Nephron (organoid): ENCODE measurements at regions not wholly inside any gene's neighbourhood (a gene's known extent, or its start where the extent isn't known, plus 50 kb on each side); places are given as distances from the start of the nearest gene placed in this dataset.

Experiments used
- H3K27ac Mint-ChIP-seq, 3 experiments: 2 replicates each; pipeline ENCODE4 v1.8.0; 2020; ENCODE audit warnings: mixed read lengths in 3 of 3, mild to moderate bottlenecking in 2 of 3, moderate library complexity in 1 of 3
- H3K27me3 Mint-ChIP-seq: 2 replicates; pipeline ENCODE4 v1.8.0; 2021; ENCODE audit warnings: low read depth, mild to moderate bottlenecking, moderate library complexity, mixed read lengths
- H3K36me3 Mint-ChIP-seq: 2 replicates; pipeline ENCODE4 v1.8.0; 2020; ENCODE audit warnings: low read depth, mixed read lengths
- H3K4me1 Mint-ChIP-seq: 2 replicates; pipeline ENCODE4 v1.8.0; 2020; ENCODE audit warnings: mixed read lengths
- H3K4me3 Mint-ChIP-seq, 3 experiments: 2 replicates each; pipeline ENCODE4 v1.8.0; 2020; ENCODE audit warnings: mild to moderate bottlenecking in 3 of 3, mixed read lengths in 3 of 3, moderate library complexity in 2 of 3
- H3K9me3 Mint-ChIP-seq: 2 replicates; pipeline ENCODE4 v1.8.0; 2020; ENCODE audit warnings: mixed read lengths
- CTCF ChIP-seq, 3 experiments: fragments of 200-600 bp; sonication (generic); IDR thresholded peaks; one replicate each; pipeline ENCODE4 v1.5.0; 2021; ENCODE audit warnings: antibody characterized with exemption in 3 of 3; ENCODE audit not compliant: unreplicated experiment in 3 of 3

- no peaks in the 10 kb centered on the region for H3K4me1 Mint-ChIP-seq
- H3K36me3 Mint-ChIP-seq, result no peaks in the 10 kb centered on the region
- no peak overlapping the region for H3K27ac Mint-ChIP-seq
- H3K27me3 Mint-ChIP-seq, result peaks cover 14% of the 10 kb centered on the region
- no peak overlapping the region for H3K4me3 Mint-ChIP-seq
- no peak for TF ChIP-seq CTCF (IDR thresholded peaks at IDR 0.05; ENCODE audit: unreplicated experiment in 3 of 3)
- no peaks in the 10 kb centered on the region for H3K9me3 Mint-ChIP-seq
Measured at GRCh38 chr20:43824309-43825050, 90.2 kb upstream of the TOX2 start.

- H3K27ac Mint-ChIP-seq, result no peak overlapping the region
- no peaks in the 10 kb centered on the region for H3K4me1 Mint-ChIP-seq
- H3K36me3 Mint-ChIP-seq, result no peaks in the 10 kb centered on the region
- H3K9me3 Mint-ChIP-seq, result no peaks in the 10 kb centered on the region
- TF ChIP-seq CTCF (IDR thresholded peaks at IDR 0.05; ENCODE audit: unreplicated experiment in 3 of 3), result no peak
- H3K4me3 Mint-ChIP-seq, result no peak overlapping the region
- H3K27me3 Mint-ChIP-seq, result peaks cover 12% of the 10 kb centered on the region
Measured at GRCh38 chr20:43821795-43822194, 92.9 kb upstream of the TOX2 start.

GRCh38 chr20:43820731-43821330 lies 93.8 kb upstream of the TOX2 start:
- H3K9me3 Mint-ChIP-seq, result no peaks in the 10 kb centered on the region
- peaks cover 4% of the 10 kb centered on the region for H3K27me3 Mint-ChIP-seq
- no peaks in the 10 kb centered on the region for H3K36me3 Mint-ChIP-seq
- no peak overlapping the region for H3K27ac Mint-ChIP-seq
- no peak overlapping the region for H3K4me3 Mint-ChIP-seq
- no peaks in the 10 kb centered on the region for H3K4me1 Mint-ChIP-seq
- TF ChIP-seq CTCF (IDR thresholded peaks at IDR 0.05; ENCODE audit: unreplicated experiment in 3 of 3), result no peak

- Mint-ChIP-seq H3K27me3 (peaks cover 5% of the 10 kb centered on the region), H3K36me3 (no peaks in the 10 kb centered on the region), H3K4me3 (no peak overlapping the region), H3K4me1 (no peaks in the 10 kb centered on the region), H3K9me3 (peaks cover 36% of the 10 kb centered on the region), H3K27ac (no peak overlapping the region)
- no peak for TF ChIP-seq CTCF (IDR thresholded peaks at IDR 0.05; ENCODE audit: unreplicated experiment in 3 of 3)
Measured at GRCh38 chr20:43812216-43812615, 85.4 kb upstream of the GTSF1L start.

GRCh38 chr20:43809206-43809819 lies 82.5 kb upstream of the GTSF1L start:
- peaks cover 5% of the 10 kb centered on the region for H3K27me3 Mint-ChIP-seq
- no peaks in the 10 kb centered on the region for H3K36me3 Mint-ChIP-seq
- H3K9me3 Mint-ChIP-seq, result peaks cover 51% of the 10 kb centered on the region
- no peak overlapping the region for H3K4me3 Mint-ChIP-seq
- H3K27ac Mint-ChIP-seq, result no peak overlapping the region
- TF ChIP-seq CTCF (IDR thresholded peaks at IDR 0.05; ENCODE audit: unreplicated experiment in 3 of 3), result no peak
- no peaks in the 10 kb centered on the region for H3K4me1 Mint-ChIP-seq
